HCT116 (cell line): ENCODE measurements at regions not wholly inside any gene's neighbourhood (a gene's known extent, or its start where the extent isn't known, plus 50 kb on each side); places are given as distances from the start of the nearest gene placed in this dataset.

ENCODE experiments used
- ATAC-seq: fragments of 200-7000 bp; cut with Tn5 transposase; 2 replicates; pipeline ENCODE4 v1.9.1; 2020; ENCODE audit warnings: mild to moderate bottlenecking, moderate library complexity
- BruUV-seq: library from RNA; stranded (reverse); fragments of 400-500 nt; replicated peaks from 2 replicates; lab custom pipeline; 2021; lab: Mats Ljungman, UMichigan
- CTCF ChIA-PET: fragments of 300-600 bp; sonication (Branson Sonifier 250); formaldehyde crosslinking; loops from one replicate; lab custom pipeline; 2021; ENCODE audit warnings: antibody characterized with exemption; lab: Charles Lee
- POLR2A ChIA-PET: fragments of 300-600, 350-600 bp; sonication (Branson Sonifier 250); formaldehyde crosslinking; loops from one replicate; lab custom pipeline; 2021; ENCODE audit warnings: antibody characterized with exemption; lab: Charles Lee
- RAD21 ChIA-PET, 2 experiments: fragments of 300-600 bp; sonication (Branson Sonifier 250); formaldehyde crosslinking; loops; one replicate each; lab custom pipeline; 2023; ENCODE audit warnings: low total read pairs in 2 of 2; ENCODE audit not compliant: uncharacterized antibody in 2 of 2, unreplicated experiment in 2 of 2, low non-redundant PET in 1 of 2; lab: Charles Lee
- DNase-seq: peaks from one replicate; pipeline ENCODE4 v3.0.0-alpha.2; 2010; ENCODE audit warnings: low read depth, low spot score
- H2AFZ ChIP-seq: fragments of 200-600 bp; shearing (Covaris generic), sonication (generic); 2 replicates; pipeline ENCODE4 v1.6.1; 2017; ENCODE audit warnings: low read depth, mixed run types, mixed read lengths, antibody characterized with exemption, low read length; ENCODE audit not compliant: poor library complexity, severe bottlenecking
- H3K27ac ChIP-seq: 2 replicates; pipeline ENCODE4 v1.5.1; 2012; ENCODE audit warnings: low read depth, low read length
- H3K27me3 ChIP-seq: fragments of 200-600 bp; sonication (generic); 2 replicates; pipeline ENCODE4 v1.6.1; 2016; ENCODE audit warnings: mixed run types, low read length, mixed read lengths; ENCODE audit not compliant: insufficient read depth
- H3K36me3 ChIP-seq, 2 experiments: fragments of 200-500 bp in 1 of 2; fragments of 200-600 bp in 1 of 2; sonication (Bioruptor generic) in 1 of 2; sonication (generic) in 1 of 2; 2 replicates each; pipeline versions ENCODE4 v1.5.1 to v1.6.1; 2014 to 2016; ENCODE audit warnings: low read length in 2 of 2, inconsistent platforms in 1 of 2, mixed read lengths in 1 of 2, mixed run types in 1 of 2; ENCODE audit not compliant: insufficient read depth in 2 of 2, control insufficient read depth in 1 of 2
- H3K4me1 ChIP-seq, 2 experiments: fragments of 200-600 bp in 1 of 2; sonication (generic) in 1 of 2; 2 replicates each; pipeline versions ENCODE4 v1.5.1 to v1.6.1; 2012 to 2017; ENCODE audit warnings: low read length in 2 of 2, inconsistent platforms in 1 of 2, mild to moderate bottlenecking in 1 of 2, mixed read lengths in 1 of 2, mixed run types in 1 of 2, moderate library complexity in 1 of 2; ENCODE audit not compliant: insufficient read depth in 2 of 2, control insufficient read depth in 1 of 2
- H3K4me2 ChIP-seq: fragments of 200-600 bp; sonication (generic); 2 replicates; pipeline ENCODE4 v1.6.1; 2017; ENCODE audit warnings: mixed run types, low read length, mixed read lengths
- H3K4me3 ChIP-seq, 2 experiments: fragments of 200-600 bp in 1 of 2; sonication (generic) in 1 of 2; replicated peaks in 1 of 2; 2 replicates each; pipeline ENCODE4 v1.5.1; 2011 to 2016; ENCODE audit warnings: low read length in 2 of 2, control low read depth in 1 of 2, low read depth in 1 of 2, mild to moderate bottlenecking in 1 of 2, mixed read lengths in 1 of 2, mixed run types in 1 of 2
- H3K79me2 ChIP-seq: fragments of 200-600 bp; sonication (generic); 2 replicates; pipeline ENCODE4 v1.6.1; 2017; ENCODE audit warnings: mild to moderate bottlenecking, mixed run types, low read length, moderate library complexity, mixed read lengths; ENCODE audit not compliant: insufficient read depth
- H3K9ac ChIP-seq: fragments of 200-600 bp; sonication (generic); 2 replicates; pipeline ENCODE4 v1.6.1; 2016; ENCODE audit warnings: low read length, mixed read lengths
- H3K9me2 ChIP-seq: fragments of 200-600 bp; sonication (generic), shearing (Covaris generic); 2 replicates; pipeline ENCODE4 v1.6.1; 2017; ENCODE audit warnings: mixed run types, mild to moderate bottlenecking, moderate library complexity; ENCODE audit not compliant: insufficient read depth
- H3K9me3 ChIP-seq, 2 experiments: fragments of 200-500 bp in 1 of 2; fragments of 200-600 bp in 1 of 2; sonication (Bioruptor generic) in 1 of 2; sonication (generic) in 1 of 2; 2 replicates each; pipeline ENCODE4 v1.6.1; 2014 to 2017; ENCODE audit warnings: low read length in 2 of 2, mixed read lengths in 2 of 2, inconsistent platforms in 1 of 2, low read depth in 1 of 2, mild to moderate bottlenecking in 1 of 2, mixed run types in 1 of 2, moderate library complexity in 1 of 2; ENCODE audit not compliant: control insufficient read depth in 1 of 2, insufficient read depth in 1 of 2
- H4K20me1 ChIP-seq: fragments of 200-600 bp; sonication (generic), shearing (Covaris generic); 2 replicates; pipeline ENCODE4 v1.6.1; 2017; ENCODE audit warnings: mixed run types, mild to moderate bottlenecking, moderate library complexity; ENCODE audit not compliant: insufficient read depth
- ATF3 ChIP-seq: IDR thresholded peaks from 2 replicates; pipeline ENCODE4 v1.6.1; 2012
- CBX3 ChIP-seq: IDR thresholded peaks from 2 replicates; pipeline ENCODE4 v1.6.1; 2012; ENCODE audit warnings: low read depth
- CEBPB ChIP-seq: IDR thresholded peaks from 2 replicates; pipeline ENCODE4 v1.6.1; 2012; ENCODE audit warnings: low read depth
- CTCF ChIP-seq, 3 experiments: fragments of 200-600 bp in 1 of 3; sonication (generic) in 1 of 3; IDR thresholded peaks in 2 of 3; conservative IDR thresholded peaks in 1 of 3; 2 replicates each; pipeline ENCODE4 v1.5.1; 2012 to 2017; ENCODE audit warnings: low read depth in 2 of 3, low read length in 2 of 3, antibody characterized with exemption in 1 of 3, borderline replicate concordance in 1 of 3, control low read depth in 1 of 3, mild to moderate bottlenecking in 1 of 3, mixed read lengths in 1 of 3, mixed run types in 1 of 3, moderate library complexity in 1 of 3; ENCODE audit not compliant: insufficient read depth in 1 of 3
- EZH2phosphoT487 ChIP-seq: fragments of 200-600 bp; IDR thresholded peaks from 2 replicates; pipeline ENCODE4 v1.6.1; 2018; ENCODE audit warnings: antibody characterized with exemption, borderline replicate concordance
- JUND ChIP-seq: IDR thresholded peaks from 2 replicates; pipeline ENCODE4 v1.6.1; 2012
- MAX ChIP-seq: IDR thresholded peaks from 2 replicates; pipeline ENCODE4 v1.6.1; 2012
- POLR2AphosphoS5 ChIP-seq: IDR thresholded peaks from 2 replicates; pipeline ENCODE4 v1.6.1; 2011; ENCODE audit warnings: mild to moderate bottlenecking, low read depth, low read length, moderate library complexity
- SIN3A ChIP-seq: IDR thresholded peaks from 2 replicates; pipeline ENCODE4 v1.6.1; 2012; ENCODE audit warnings: low read depth
- SP1 ChIP-seq: IDR thresholded peaks from 2 replicates; pipeline ENCODE4 v1.6.1; 2012; ENCODE audit warnings: low read depth
- SRF ChIP-seq: IDR thresholded peaks from 2 replicates; pipeline ENCODE4 v1.6.1; 2012; ENCODE audit warnings: low read depth
- YY1 ChIP-seq: IDR thresholded peaks from 2 replicates; pipeline ENCODE4 v1.6.1; 2011; ENCODE audit warnings: low read length, low read depth, moderate library complexity, mild to moderate bottlenecking; ENCODE audit not compliant: insufficient replicate concordance; ENCODE audit errors: extremely low read depth
- ZBTB33 ChIP-seq: IDR thresholded peaks from 2 replicates; pipeline ENCODE4 v1.6.1; 2011; ENCODE audit warnings: mild to moderate bottlenecking, low read length, moderate library complexity; ENCODE audit not compliant: insufficient replicate concordance; ENCODE audit errors: extremely low read depth
- ZNF274 ChIP-seq: fragments of 200-500 bp; sonication (Bioruptor generic); IDR thresholded peaks from 2 replicates; pipeline ENCODE4 v1.6.1; 2014; ENCODE audit warnings: mild to moderate bottlenecking, low read depth, low read length, inconsistent platforms
- intact Hi-C: fragments of 100-400 bp; cut with micrococcal nuclease; formaldehyde crosslinking; loops from 2 replicates; pipeline ENCODE4 v1.10.0; 2022

- no peaks in the 10 kb centered on the region for H4K20me1 ChIP-seq
- no TSS peak for BruUV-seq
- no peaks in the 10 kb centered on the region for H3K36me3 ChIP-seq
- TF ChIP-seq CBX3 (no peak), YY1 (no peak), JUND (no peak), EZH2phosphoT487 (no peak), SRF (no peak), MAX (no peak), SIN3A (no peak), SP1 (no peak), CEBPB (no peak)
- no peaks in the 10 kb centered on the region for H3K9me3 ChIP-seq
- H3K79me2 ChIP-seq = no peaks in the 10 kb centered on the region
- no peak overlapping the region for H3K27ac ChIP-seq
- H3K4me3 ChIP-seq = no peak overlapping the region
- ChIA-PET POLR2A (no interaction called here), CTCF (no interaction called here), RAD21 (no interaction called here)
- intact Hi-C loops = no loop called here
- no peaks in the 10 kb centered on the region for H3K4me1 ChIP-seq
- no peaks in the 10 kb centered on the region for H3K27me3 ChIP-seq
- no peak overlapping the region for H3K9ac ChIP-seq
- no peak overlapping the region for H2AFZ ChIP-seq
- no peak for ATAC-seq
- DNase-seq = no peak
- H3K4me2 ChIP-seq = no peak overlapping the region
- no peaks in the 10 kb centered on the region for H3K9me2 ChIP-seq
Measured at GRCh38 chrX:7318241-7318640, 170.3 kb upstream of the PUDP start.

GRCh38 chrX:7316887-7317286 is 168.9 kb upstream of the PUDP start:
- no TSS peak for BruUV-seq
- ATAC-seq (no peak), DNase-seq (no peak)
- H3K4me3 ChIP-seq = no peak overlapping the region
- no peaks in the 10 kb centered on the region for H3K27me3 ChIP-seq
- H3K9me3 ChIP-seq = no peaks in the 10 kb centered on the region
- H3K4me1 ChIP-seq = no peaks in the 10 kb centered on the region
- no peak overlapping the region for H2AFZ ChIP-seq
- ChIA-PET POLR2A (no interaction called here), CTCF (no interaction called here)
- no peaks in the 10 kb centered on the region for H4K20me1 ChIP-seq
- H3K4me2 ChIP-seq = no peak overlapping the region
- no peak overlapping the region for H3K27ac ChIP-seq
- no peaks in the 10 kb centered on the region for H3K36me3 ChIP-seq
- no peaks in the 10 kb centered on the region for H3K79me2 ChIP-seq
- intact Hi-C loops = no loop called here
- H3K9ac ChIP-seq = no peak overlapping the region
- TF ChIP-seq CEBPB = no peak
- no peak for TF ChIP-seq ZNF274
- no peak for TF ChIP-seq CTCF (IDR thresholded peaks at IDR 0.05 in 2 of 3, conservative IDR thresholded peaks at IDR 0.05 in 1 of 3; ENCODE audit: borderline replicate concordance in 1 of 3, insufficient read depth in 1 of 3, low read depth in 2 of 3, low read length in 2 of 3)
- TF ChIP-seq POLR2AphosphoS5 = no peak
- TF ChIP-seq ATF3 = no peak
- TF ChIP-seq ZBTB33 = no peak
- TF ChIP-seq, all 23 proteins: peak for 0
- RAD21 ChIA-PET = no interaction called here
- H3K9me2 ChIP-seq = no peaks in the 10 kb centered on the region
